ENCODE measurements at regions not wholly inside any gene's neighbourhood (a gene's known extent, or its start where the extent isn't known, plus 50 kb on each side); places are given as distances from the start of the nearest gene placed in this dataset.

DNA sequence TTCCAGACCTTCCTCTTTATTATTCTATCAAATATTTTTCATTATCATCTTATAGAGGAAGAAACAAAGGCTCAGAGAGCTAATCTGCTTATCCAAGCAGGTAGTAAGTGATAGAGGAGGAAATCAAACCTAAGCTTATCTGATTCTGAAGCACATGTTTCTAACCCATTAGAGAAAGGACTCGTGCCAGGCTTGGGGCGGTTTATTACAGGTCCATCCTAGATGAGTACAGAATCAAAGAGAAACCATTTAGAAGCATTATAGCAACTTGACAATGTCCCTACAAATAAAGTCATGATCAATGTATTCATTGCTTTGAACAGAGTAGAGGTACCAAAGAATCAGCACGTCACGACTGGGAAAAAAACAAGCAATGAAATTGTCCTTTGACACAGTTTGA is 303.0 kb downstream of the CYRIA start:
- H3K27ac ChIP-seq = no peak overlapping the region
- intact Hi-C loops (cut with DNase I) = no loop called here
- TF ChIP-seq, protein P1, sequence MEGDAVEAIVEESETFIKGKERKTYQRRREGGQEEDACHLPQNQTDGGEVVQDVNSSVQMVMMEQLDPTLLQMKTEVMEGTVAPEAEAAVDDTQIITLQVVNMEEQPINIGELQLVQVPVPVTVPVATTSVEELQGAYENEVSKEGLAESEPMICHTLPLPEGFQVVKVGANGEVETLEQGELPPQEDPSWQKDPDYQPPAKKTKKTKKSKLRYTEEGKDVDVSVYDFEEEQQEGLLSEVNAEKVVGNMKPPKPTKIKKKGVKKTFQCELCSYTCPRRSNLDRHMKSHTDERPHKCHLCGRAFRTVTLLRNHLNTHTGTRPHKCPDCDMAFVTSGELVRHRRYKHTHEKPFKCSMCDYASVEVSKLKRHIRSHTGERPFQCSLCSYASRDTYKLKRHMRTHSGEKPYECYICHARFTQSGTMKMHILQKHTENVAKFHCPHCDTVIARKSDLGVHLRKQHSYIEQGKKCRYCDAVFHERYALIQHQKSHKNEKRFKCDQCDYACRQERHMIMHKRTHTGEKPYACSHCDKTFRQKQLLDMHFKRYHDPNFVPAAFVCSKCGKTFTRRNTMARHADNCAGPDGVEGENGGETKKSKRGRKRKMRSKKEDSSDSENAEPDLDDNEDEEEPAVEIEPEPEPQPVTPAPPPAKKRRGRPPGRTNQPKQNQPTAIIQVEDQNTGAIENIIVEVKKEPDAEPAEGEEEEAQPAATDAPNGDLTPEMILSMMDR (IDR thresholded peaks at IDR 0.05) = no peak
- no peak for TF ChIP-seq POLR2A (IDR thresholded peaks at IDR 0.05)
- H3K9me3 ChIP-seq (replicated peaks in 1 of 3) = no peaks in the 10 kb centered on the region
- H3K27me3 ChIP-seq = no peaks in the 10 kb centered on the region
- DNase-seq = no peak
- WGBS, 4 donors = 71 to 74% (median 73%) methylated on average over 4 of the region's 4 CpGs
- H3K4me3 ChIP-seq = no peak overlapping the region
- H3K4me1 ChIP-seq (replicated peaks in 1 of 2) = no peaks in the 10 kb centered on the region
- no peaks in the 10 kb centered on the region for H3K36me3 ChIP-seq (replicated peaks in 1 of 2)

DNA sequence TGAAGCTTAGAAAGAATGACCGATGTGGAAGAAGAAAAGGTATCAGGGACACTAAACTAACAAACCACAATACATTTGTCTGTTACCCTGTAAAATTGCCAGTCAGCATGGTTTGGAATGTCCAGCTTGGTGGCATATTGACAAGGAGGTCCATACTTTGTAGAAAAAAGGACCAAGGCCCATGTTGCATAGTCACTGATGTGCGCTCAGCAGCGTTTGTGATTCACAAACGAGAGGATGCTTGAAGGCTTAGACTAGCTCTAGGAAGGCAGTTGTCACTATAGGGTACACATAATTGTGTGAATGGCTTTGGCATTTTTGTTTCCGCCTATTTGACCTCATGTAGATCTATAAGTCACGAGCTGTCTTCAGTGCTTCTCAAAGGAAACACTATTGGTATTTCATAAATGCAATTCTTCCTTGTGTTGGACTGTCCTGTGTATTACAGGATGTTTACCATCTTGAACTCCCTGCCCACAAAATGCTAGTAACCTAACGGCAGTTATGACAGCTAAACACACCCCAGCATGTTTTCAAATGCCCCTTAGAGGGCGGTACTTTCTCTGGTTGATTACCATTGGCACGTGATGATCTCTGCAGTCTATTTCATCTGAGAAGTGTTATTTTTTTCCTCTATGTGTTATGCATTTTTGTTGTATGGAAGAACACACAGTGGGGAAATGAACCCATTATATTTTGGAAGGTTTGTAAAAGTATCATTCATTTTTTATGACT is 304.2 kb downstream of the CYRIA start:
- H3K4me3 ChIP-seq = no peak overlapping the region
- no peaks in the 10 kb centered on the region for H3K27me3 ChIP-seq
- DNase-seq = no peak
- H3K9me3 ChIP-seq (replicated peaks in 1 of 3) = no peaks in the 10 kb centered on the region
- TF ChIP-seq POLR2A (IDR thresholded peaks at IDR 0.05) = no peak
- TF ChIP-seq, protein P1 (IDR thresholded peaks at IDR 0.05) = no peak
- intact Hi-C loops (cut with DNase I) = no loop called here
- no peaks in the 10 kb centered on the region for H3K36me3 ChIP-seq (replicated peaks in 1 of 2)
- WGBS, 4 donors = 76 to 82% (median 80%) methylated on average over 9 of the region's 9 CpGs
- no peaks in the 10 kb centered on the region for H3K4me1 ChIP-seq (replicated peaks in 1 of 2)
- H3K27ac ChIP-seq = no peak overlapping the region

DNA sequence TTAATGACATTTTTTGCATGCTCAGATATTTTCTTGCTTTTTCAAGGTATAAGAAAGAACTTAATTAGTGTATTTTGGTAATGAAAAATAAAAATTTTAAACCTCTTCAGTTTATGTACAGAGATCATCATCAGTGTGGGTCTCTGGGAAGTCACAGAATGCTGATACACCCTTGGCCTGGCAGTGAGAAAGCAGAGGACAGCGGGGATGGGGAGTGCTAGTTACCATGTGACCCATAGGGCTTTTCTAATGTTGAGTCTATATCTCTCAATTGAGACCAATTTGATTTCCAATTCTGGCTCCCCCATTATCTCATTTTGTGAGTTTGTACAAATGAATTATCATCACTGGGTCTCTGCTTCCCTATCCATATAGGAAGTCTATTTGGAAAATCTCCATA is 305.7 kb downstream of the CYRIA start:
- no peak for DNase-seq
- H3K4me1 ChIP-seq (replicated peaks in 1 of 2) = no peaks in the 10 kb centered on the region
- H3K27me3 ChIP-seq = no peaks in the 10 kb centered on the region
- no peaks in the 10 kb centered on the region for H3K36me3 ChIP-seq (replicated peaks in 1 of 2)
- H3K27ac ChIP-seq = no peak overlapping the region
- no peak overlapping the region for H3K4me3 ChIP-seq
- intact Hi-C loops (cut with DNase I) = no loop called here
- TF ChIP-seq, protein P1 (IDR thresholded peaks at IDR 0.05) = no peak
- no peak for TF ChIP-seq POLR2A (IDR thresholded peaks at IDR 0.05)
- whole genome bisulfite sequencing, 4 donors = 89 to 91% (median 90%) methylated on average over 1 of the region's 1 CpG
- no peaks in the 10 kb centered on the region for H3K9me3 ChIP-seq (replicated peaks in 1 of 3)

DNA sequence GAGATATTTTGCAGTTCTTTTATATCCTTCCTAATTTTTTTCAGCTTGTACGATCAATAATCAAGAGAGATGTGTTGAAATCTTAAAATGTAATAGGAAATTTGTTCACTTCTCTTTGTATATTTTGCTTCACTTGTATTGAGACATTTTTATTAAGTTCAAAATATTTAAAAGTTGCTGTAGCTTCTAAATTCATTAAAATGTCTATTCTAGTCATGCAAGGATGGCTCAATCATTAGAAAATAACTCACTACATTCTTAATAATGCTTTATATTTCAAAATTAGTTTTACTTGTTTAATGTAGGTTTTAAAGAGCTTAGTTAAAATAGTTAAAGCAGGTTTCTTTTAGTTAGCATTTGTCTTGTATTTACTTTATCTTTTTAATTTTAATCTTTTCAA is 308.4 kb downstream of the CYRIA start:
- Histone ChIP-seq H3K9me3 (replicated peaks in 1 of 3) (no peaks in the 10 kb centered on the region), H3K36me3 (replicated peaks in 1 of 2) (no peaks in the 10 kb centered on the region), H3K4me3 (no peak overlapping the region), H3K27me3 (no peaks in the 10 kb centered on the region), H3K4me1 (replicated peaks in 1 of 2) (no peaks in the 10 kb centered on the region), H3K27ac (no peak overlapping the region)
- DNase-seq = no peak
- TF ChIP-seq, protein P1 (IDR thresholded peaks at IDR 0.05) = no peak
- no peak for TF ChIP-seq POLR2A (IDR thresholded peaks at IDR 0.05)
- intact Hi-C loops (cut with DNase I) = no loop called here
- 91 to 100% (median 94%) methylated on average over 1 of the region's 1 CpG for WGBS, 4 donors
